ENCODE measurements at regions not wholly inside any gene's neighbourhood (a gene's known extent, or its start where the extent isn't known, plus 50 kb on each side); places are given as distances from the start of the nearest gene placed in this dataset.

GRCh38 chr17:79439493-79439892, 171.4 kb downstream of the RBFOX3 start:
- Histone ChIP-seq H3K27me3 (ENCODE audit: control insufficient read depth in 1 of 2, insufficient read depth in 2 of 2, low read length in 2 of 2) (peaks cover 27 to 90% of the 10 kb centered on the region in 2 experiments; a peak in 4 of 5 replicates), H3K9me3 (ENCODE audit: low read length) (no peaks in the 10 kb centered on the region), H3K27ac (ENCODE audit: extremely low read length, insufficient read depth, low read length) (no peak overlapping the region), H3K9ac (ENCODE audit: insufficient read depth, low read depth, low read length) (no peak overlapping the region), H4K20me1 (ENCODE audit: insufficient read depth, low read length) (no peaks in the 10 kb centered on the region), H3K36me3 (replicated peaks in 1 of 2; ENCODE audit: control insufficient read depth in 1 of 2, insufficient read depth in 2 of 2, low read length in 2 of 2) (no peaks in the 10 kb centered on the region), H3K4me3 (replicated peaks in 1 of 3; ENCODE audit: insufficient read depth in 1 of 3, low read depth in 2 of 3, low read length in 3 of 3) (no peak overlapping the region), H3K79me2 (ENCODE audit: insufficient read depth, low read length) (no peaks in the 10 kb centered on the region), H2AFZ (ENCODE audit: low read length) (no peak overlapping the region), H3K4me2 (ENCODE audit: low read depth, low read length) (no peak overlapping the region), H3K4me1 (ENCODE audit: insufficient read depth, low read length) (no peaks in the 10 kb centered on the region)
- ATAC-seq (no peak), DNase-seq (ENCODE audit: low spot score) (no peak), FAIRE-seq (no peak)
- TF ChIP-seq MNT (IDR thresholded peaks at IDR 0.05) (peak; percentile 94), HCFC1 (IDR thresholded peaks at IDR 0.05; ENCODE audit: low read depth, low read length) (no peak)
- WGBS (ENCODE audit: low lambda C conversion rate) = 35% methylated on average over 6 of the region's 6 CpGs
- CTCF ChIA-PET (ENCODE audit: low intra/inter-chr PET ratio, low total read pairs) = no interaction called here
- in situ Hi-C loops (cut with HindIII; ENCODE audit: extremely low pct_ligation_motif_present, low pct_unique_long_range_greater_than_20kb) = no loop called here
- no TSS peak for BruUV-seq (replicated peaks)
- POLR2A ChIA-PET = no interaction called here
- intact Hi-C loops (cut with micrococcal nuclease; ENCODE audit: unreplicated experiment) = no loop called here

- ChIA-PET POLR2A (no interaction called here), CTCF (ENCODE audit: low intra/inter-chr PET ratio, low total read pairs) (no interaction called here)
- Histone ChIP-seq H3K9me3 (ENCODE audit: low read length) (no peaks in the 10 kb centered on the region), H3K36me3 (replicated peaks in 1 of 2; ENCODE audit: control insufficient read depth in 1 of 2, insufficient read depth in 2 of 2, low read length in 2 of 2) (no peaks in the 10 kb centered on the region), H3K4me1 (ENCODE audit: insufficient read depth, low read length) (no peaks in the 10 kb centered on the region), H3K9ac (ENCODE audit: insufficient read depth, low read depth, low read length) (no peak overlapping the region), H3K4me2 (ENCODE audit: low read depth, low read length) (no peak overlapping the region), H3K27ac (ENCODE audit: extremely low read length, insufficient read depth, low read length) (no peak overlapping the region), H3K4me3 (replicated peaks in 1 of 3; ENCODE audit: insufficient read depth in 1 of 3, low read depth in 2 of 3, low read length in 3 of 3) (no peak overlapping the region), H3K79me2 (ENCODE audit: insufficient read depth, low read length) (no peaks in the 10 kb centered on the region), H2AFZ (ENCODE audit: low read length) (no peak overlapping the region), H3K27me3 (ENCODE audit: control insufficient read depth in 1 of 2, insufficient read depth in 2 of 2, low read length in 2 of 2) (peaks cover 24 to 90% of the 10 kb centered on the region in 2 experiments; a peak in 4 of 5 replicates), H4K20me1 (ENCODE audit: insufficient read depth, low read length) (no peaks in the 10 kb centered on the region)
- no peak for ATAC-seq
- DNase-seq (ENCODE audit: low spot score) = no peak
- in situ Hi-C loops (cut with HindIII; ENCODE audit: extremely low pct_ligation_motif_present, low pct_unique_long_range_greater_than_20kb) = no loop called here
- no TSS peak for BruUV-seq (replicated peaks)
- 29% methylated on average over 20 of the region's 23 CpGs for WGBS (ENCODE audit: low lambda C conversion rate)
- no peak for FAIRE-seq
- intact Hi-C loops (cut with micrococcal nuclease; ENCODE audit: unreplicated experiment) = no loop called here
- TF ChIP-seq RXRA (CRISPR knock-in tag; IDR thresholded peaks at IDR 0.05) (no peak), MTF2 (CRISPR knock-in tag; IDR thresholded peaks at IDR 0.05; ENCODE audit: borderline replicate concordance) (no peak), RORA (CRISPR knock-in tag; IDR thresholded peaks at IDR 0.05) (no peak), ZNF556 (CRISPR knock-in tag; IDR thresholded peaks at IDR 0.05; ENCODE audit: borderline replicate concordance) (no peak), ZSCAN9 (CRISPR knock-in tag; IDR thresholded peaks at IDR 0.05; ENCODE audit: borderline replicate concordance) (no peak), GMEB1 (CRISPR knock-in tag; IDR thresholded peaks at IDR 0.05; ENCODE audit: borderline replicate concordance) (no peak), ZNF20 (CRISPR knock-in tag; IDR thresholded peaks at IDR 0.05) (no peak), ZNF138 (CRISPR knock-in tag; IDR thresholded peaks at IDR 0.05; ENCODE audit: low read depth) (no peak), KDM5A (IDR thresholded peaks at IDR 0.05; ENCODE audit: borderline replicate concordance, low read length) (no peak), JARID2 (CRISPR knock-in tag; IDR thresholded peaks at IDR 0.05; ENCODE audit: insufficient replicate concordance) (no peak), AGO2 (optimal IDR thresholded peaks at IDR 0.05; ENCODE audit: low read depth, low read length) (no peak), IRF1 (CRISPR knock-in tag; IDR thresholded peaks at IDR 0.05; ENCODE audit: low read depth) (no peak), ETV6 (CRISPR knock-in tag; conservative IDR thresholded peaks at IDR 0.05) (no peak)
Observed at GRCh38 chr17:79438546-79439334, 172.1 kb downstream of the RBFOX3 start.

Measured in HepG2 (cell line).